CD14-positive monocyte (primary cell): ENCODE measurements at regions not wholly inside any gene's neighbourhood (a gene's known extent, or its start where the extent isn't known, plus 50 kb on each side); places are given as distances from the start of the nearest gene placed in this dataset.

Source experiments
- DNase-seq, 3 donors: peaks; one replicate each; pipeline ENCODE4 v3.0.0-alpha.2; 2011 to 2022
- H2AFZ ChIP-seq: 2 replicates; pipeline ENCODE4 v1.6.0; 2012; ENCODE audit warnings: mild to moderate bottlenecking, low read depth, low read length, inconsistent platforms; ENCODE audit not compliant: insufficient read depth, poor library complexity, severe bottlenecking
- H3K27ac ChIP-seq, 2 donors: 1 replicate in 1 of 2; 2 replicates in 1 of 2; pipeline ENCODE4 v1.5.1; 2012 to 2013; ENCODE audit warnings: low read length in 2 of 2, control low read depth in 1 of 2, inconsistent platforms in 1 of 2, low read depth in 1 of 2, mild to moderate bottlenecking in 1 of 2
- H3K27me3 ChIP-seq, 2 donors: one replicate each; pipeline versions ENCODE4 v1.6.0 to v1.6.1; 2011 to 2013; ENCODE audit warnings: low read length in 2 of 2; ENCODE audit not compliant: control insufficient read depth in 2 of 2, insufficient read depth in 2 of 2
- H3K36me3 ChIP-seq, 2 donors: replicated peaks in 1 of 2; 1 replicate in 1 of 2; 2 replicates in 1 of 2; pipeline versions ENCODE4 v1.5.1 to v1.6.1; 2012 to 2013; ENCODE audit warnings: low read length in 2 of 2, control low read depth in 1 of 2, inconsistent platforms in 1 of 2, mild to moderate bottlenecking in 1 of 2; ENCODE audit not compliant: insufficient read depth in 2 of 2, control insufficient read depth in 1 of 2
- H3K4me1 ChIP-seq, 2 donors: 1 replicate in 1 of 2; 2 replicates in 1 of 2; pipeline versions ENCODE4 v1.5.1 to v1.6.1; 2012 to 2013; ENCODE audit warnings: low read length in 2 of 2, control low read depth in 1 of 2, inconsistent platforms in 1 of 2, mild to moderate bottlenecking in 1 of 2, moderate library complexity in 1 of 2; ENCODE audit not compliant: insufficient read depth in 2 of 2, control insufficient read depth in 1 of 2
- H3K4me2 ChIP-seq: replicated peaks from 2 replicates; pipeline ENCODE3; 2012; ENCODE audit warnings: low read length, moderate library complexity, mild to moderate bottlenecking; ENCODE audit not compliant: poor library complexity, severe bottlenecking; ENCODE audit errors: extremely low read depth
- H3K4me3 ChIP-seq, 3 experiments: fragments of 200-600 bp in 1 of 3; sonication (generic) in 1 of 3; replicated peaks in 1 of 3; 1 replicate in 2 of 3; 2 replicates in 1 of 3; pipeline ENCODE4 v1.5.1; 2011 to 2013; ENCODE audit warnings: low read length in 3 of 3, mild to moderate bottlenecking in 3 of 3, control low read depth in 2 of 3, low read depth in 2 of 3, inconsistent platforms in 1 of 3, moderate library complexity in 1 of 3
- H3K79me2 ChIP-seq: 2 replicates; pipeline ENCODE4 v1.6.0; 2012; ENCODE audit warnings: mild to moderate bottlenecking, control low read depth, inconsistent platforms, low read length, moderate library complexity; ENCODE audit not compliant: insufficient read depth
- H3K9ac ChIP-seq: 2 replicates; pipeline ENCODE4 v1.6.0; 2017; ENCODE audit warnings: low read length, mild to moderate bottlenecking; ENCODE audit not compliant: insufficient read depth, poor library complexity, severe bottlenecking
- H3K9me3 ChIP-seq, 2 donors: replicated peaks in 1 of 2; 1 replicate in 1 of 2; 2 replicates in 1 of 2; pipeline versions ENCODE4 v1.5.1 to v1.6.1; 2012 to 2013; ENCODE audit warnings: low read length in 2 of 2, control low read depth in 1 of 2; ENCODE audit not compliant: control insufficient read depth in 1 of 2, insufficient read depth in 1 of 2
- H4K20me1 ChIP-seq: 2 replicates; pipeline ENCODE4 v1.6.0; 2012; ENCODE audit warnings: mild to moderate bottlenecking, low read length, control low read depth, moderate library complexity; ENCODE audit not compliant: insufficient read depth
- H3K27ac Mint-ChIP-seq, 7 donors: one replicate each; pipeline ENCODE4 v1.8.0; 2020; ENCODE audit warnings: mild to moderate bottlenecking in 7 of 7, mixed read lengths in 7 of 7, moderate library complexity in 6 of 7, inconsistent platforms in 2 of 7
- H3K27me3 Mint-ChIP-seq, 3 donors: one replicate each; pipeline ENCODE4 v1.8.0; 2021 to 2022; ENCODE audit warnings: low read depth in 3 of 3, mild to moderate bottlenecking in 3 of 3, mixed read lengths in 3 of 3, moderate library complexity in 3 of 3, inconsistent platforms in 1 of 3
- H3K36me3 Mint-ChIP-seq, 2 donors: one replicate each; pipeline ENCODE4 v1.8.0; 2020; ENCODE audit warnings: mixed read lengths in 2 of 2, inconsistent platforms in 1 of 2, mild to moderate bottlenecking in 1 of 2
- H3K4me1 Mint-ChIP-seq: one replicate; pipeline ENCODE4 v1.8.0; 2020; ENCODE audit warnings: mild to moderate bottlenecking, mixed read lengths
- H3K4me3 Mint-ChIP-seq, 2 donors: one replicate each; pipeline ENCODE4 v1.8.0; 2020; ENCODE audit warnings: mild to moderate bottlenecking in 2 of 2, mixed read lengths in 2 of 2, moderate library complexity in 1 of 2
- H3K9me3 Mint-ChIP-seq, 7 donors: one replicate each; pipeline ENCODE4 v1.8.0; 2020 to 2022; ENCODE audit warnings: mixed read lengths in 7 of 7, mild to moderate bottlenecking in 6 of 7, moderate library complexity in 6 of 7, inconsistent platforms in 2 of 7
- WGBS: methylation state at CpG from one replicate; pipeline ENCODE4 v1.1.5; 2013; ENCODE audit warnings: missing lambda C conversion rate; ENCODE audit not compliant: insufficient coverage; 5-methylcytosine and 5-hydroxymethylcytosine counted together
- intact Hi-C, 2 donors: fragments of 100-400 bp; cut with micrococcal nuclease; formaldehyde crosslinking; loops; one replicate each; pipeline versions ENCODE4 v1.15.0 to v1.15.1; 2023
- TF ChIP-seq, protein P1 (sequence below): fragments of 200-600 bp; IDR thresholded peaks from one replicate; pipeline ENCODE4 v1.8.0; 2022; ENCODE audit warnings: antibody characterized with exemption, mild to moderate bottlenecking

GRCh38 chrX:117768861-117769604, 347.6 kb downstream of the KLHL13 start:
- H3K27me3 ChIP-seq = no peaks in the 10 kb centered on the region
- H3K4me3 ChIP-seq = no peak overlapping the region
- 96% methylated on average over 5 of the region's 37 CpGs for WGBS
- H2AFZ ChIP-seq = no peak overlapping the region
- H3K4me1 ChIP-seq = no peaks in the 10 kb centered on the region
- H3K36me3 ChIP-seq = no peaks in the 10 kb centered on the region
- TF ChIP-seq, protein P1, sequence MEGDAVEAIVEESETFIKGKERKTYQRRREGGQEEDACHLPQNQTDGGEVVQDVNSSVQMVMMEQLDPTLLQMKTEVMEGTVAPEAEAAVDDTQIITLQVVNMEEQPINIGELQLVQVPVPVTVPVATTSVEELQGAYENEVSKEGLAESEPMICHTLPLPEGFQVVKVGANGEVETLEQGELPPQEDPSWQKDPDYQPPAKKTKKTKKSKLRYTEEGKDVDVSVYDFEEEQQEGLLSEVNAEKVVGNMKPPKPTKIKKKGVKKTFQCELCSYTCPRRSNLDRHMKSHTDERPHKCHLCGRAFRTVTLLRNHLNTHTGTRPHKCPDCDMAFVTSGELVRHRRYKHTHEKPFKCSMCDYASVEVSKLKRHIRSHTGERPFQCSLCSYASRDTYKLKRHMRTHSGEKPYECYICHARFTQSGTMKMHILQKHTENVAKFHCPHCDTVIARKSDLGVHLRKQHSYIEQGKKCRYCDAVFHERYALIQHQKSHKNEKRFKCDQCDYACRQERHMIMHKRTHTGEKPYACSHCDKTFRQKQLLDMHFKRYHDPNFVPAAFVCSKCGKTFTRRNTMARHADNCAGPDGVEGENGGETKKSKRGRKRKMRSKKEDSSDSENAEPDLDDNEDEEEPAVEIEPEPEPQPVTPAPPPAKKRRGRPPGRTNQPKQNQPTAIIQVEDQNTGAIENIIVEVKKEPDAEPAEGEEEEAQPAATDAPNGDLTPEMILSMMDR = no peak
- H3K9ac ChIP-seq = no peak overlapping the region
- H3K9me3 Mint-ChIP-seq = peaks cover 0 to 7% (median 2%) of the 10 kb centered on the region in 7 donors
- H3K27ac Mint-ChIP-seq = no peak overlapping the region
- no peak overlapping the region for H3K4me2 ChIP-seq
- peaks cover 0 to 1% (median 0%) of the 10 kb centered on the region in 3 donors for H3K27me3 Mint-ChIP-seq
- no peaks in the 10 kb centered on the region for H4K20me1 ChIP-seq
- no peak overlapping the region for H3K4me3 Mint-ChIP-seq
- no peak overlapping the region for H3K27ac ChIP-seq
- no peak for DNase-seq
- no peaks in the 10 kb centered on the region for H3K36me3 Mint-ChIP-seq
- H3K4me1 Mint-ChIP-seq = no peaks in the 10 kb centered on the region
- no peaks in the 10 kb centered on the region for H3K79me2 ChIP-seq
- intact Hi-C loops = no loop called here
- H3K9me3 ChIP-seq = no peaks in the 10 kb centered on the region

GRCh38 chrX:117765211-117765610, 351.4 kb downstream of the KLHL13 start:
- no peak overlapping the region for H3K9ac ChIP-seq
- H3K27me3 ChIP-seq = no peaks in the 10 kb centered on the region
- no CpG with 5 or more reads among the region's 1 CpG for WGBS
- peaks cover 0 to 2% of the 10 kb centered on the region in 2 donors for H3K9me3 ChIP-seq
- Mint-ChIP-seq H3K4me1 (no peaks in the 10 kb centered on the region), H3K4me3 (no peak overlapping the region), H3K36me3 (no peaks in the 10 kb centered on the region), H3K9me3 (peaks cover 0 to 11% (median 2%) of the 10 kb centered on the region in 7 donors), H3K27ac (no peak overlapping the region), H3K27me3 (peaks cover 0 to 1% (median 0%) of the 10 kb centered on the region in 3 donors)
- DNase-seq = no peak
- intact Hi-C loops = no loop called here
- TF ChIP-seq, protein P1 = no peak
- H3K36me3 ChIP-seq = no peaks in the 10 kb centered on the region
- H3K4me1 ChIP-seq = no peaks in the 10 kb centered on the region
- H3K4me2 ChIP-seq = no peak overlapping the region
- H3K27ac ChIP-seq = no peak overlapping the region
- H3K79me2 ChIP-seq = no peaks in the 10 kb centered on the region
- no peak overlapping the region for H2AFZ ChIP-seq
- no peaks in the 10 kb centered on the region for H4K20me1 ChIP-seq
- H3K4me3 ChIP-seq = no peak overlapping the region
